A673 (cell line): ENCODE measurements at regions not wholly inside any gene's neighbourhood (a gene's known extent, or its start where the extent isn't known, plus 50 kb on each side); places are given as distances from the start of the nearest gene placed in this dataset.

Experiments used
- BruUV-seq: library from RNA; stranded (reverse); fragments of 400-500 nt; replicated peaks from 2 replicates; lab custom pipeline; 2021; lab: Mats Ljungman, UMichigan
- CTCF ChIA-PET: fragments of 300-600 bp; sonication (Branson Sonifier 250); formaldehyde crosslinking; loops from one replicate; lab custom pipeline; 2022; ENCODE audit warnings: antibody characterized with exemption; lab: Charles Lee
- POLR2A ChIA-PET: fragments of 300-600 bp; sonication (Branson Sonifier 250); formaldehyde crosslinking; loops from one replicate; lab custom pipeline; 2022; ENCODE audit warnings: antibody characterized with exemption; ENCODE audit not compliant: low non-redundant PET; lab: Charles Lee
- DNase-seq: peaks from one replicate; pipeline ENCODE4 v3.0.0-alpha.2; 2015; ENCODE audit warnings: low spot score
- H3K27ac ChIP-seq: fragments of 200-600 bp; sonication (generic); 2 replicates; pipeline ENCODE4 v1.5.1; 2016; ENCODE audit warnings: mixed run types, low read depth, mild to moderate bottlenecking, mixed read lengths, antibody characterized with exemption, low read length; ENCODE audit not compliant: poor library complexity, severe bottlenecking
- H3K27me3 ChIP-seq: fragments of 200-600 bp; sonication (generic); replicated peaks from 2 replicates; pipeline ENCODE4 v1.6.1; 2017; ENCODE audit warnings: mixed run types, low read depth, mild to moderate bottlenecking, mixed read lengths, antibody characterized with exemption, low read length; ENCODE audit not compliant: insufficient read depth, poor library complexity
- H3K36me3 ChIP-seq: fragments of 200-600 bp; sonication (generic); 2 replicates; pipeline ENCODE4 v1.6.1; 2016; ENCODE audit warnings: mixed run types, mild to moderate bottlenecking, mixed read lengths, antibody characterized with exemption, low read length; ENCODE audit not compliant: insufficient read depth, poor library complexity, severe bottlenecking
- H3K4me1 ChIP-seq: fragments of 200-600 bp; sonication (generic); 2 replicates; pipeline ENCODE4 v1.6.1; 2017; ENCODE audit warnings: mixed run types, mild to moderate bottlenecking, mixed read lengths, antibody characterized with exemption, low read length; ENCODE audit not compliant: insufficient read depth, poor library complexity, severe bottlenecking
- H3K4me3 ChIP-seq: fragments of 200-600 bp; sonication (generic); 2 replicates; pipeline ENCODE4 v1.5.1; 2016; ENCODE audit warnings: low read depth, mixed run types, mild to moderate bottlenecking, mixed read lengths, low read length; ENCODE audit not compliant: poor library complexity, severe bottlenecking
- H3K9me3 ChIP-seq: fragments of 200-600 bp; sonication (generic); 2 replicates; pipeline ENCODE4 v1.6.1; 2016; ENCODE audit warnings: mixed run types, low read depth, mild to moderate bottlenecking, mixed read lengths, antibody characterized with exemption, low read length; ENCODE audit not compliant: poor library complexity, severe bottlenecking
- CTCF ChIP-seq: fragments of 300-800, 200-600 bp; sonication (generic); conservative IDR thresholded peaks from 2 replicates; pipeline ENCODE4 v1.5.1; 2017; ENCODE audit warnings: low read depth, mild to moderate bottlenecking, antibody characterized with exemption, low read length, moderate library complexity, mixed read lengths
- EZH2 ChIP-seq: fragments of 200-600 bp; sonication (generic); IDR thresholded peaks from 2 replicates; pipeline ENCODE4 v1.6.1; 2017; ENCODE audit warnings: borderline replicate concordance, low read depth, mild to moderate bottlenecking, mixed read lengths, antibody characterized with exemption, low read length; ENCODE audit not compliant: poor library complexity, severe bottlenecking
- intact Hi-C: fragments of 100-400 bp; cut with micrococcal nuclease; formaldehyde crosslinking; loops from one replicate; pipeline ENCODE4 v1.10.0; 2022; ENCODE audit not compliant: unreplicated experiment

DNA sequence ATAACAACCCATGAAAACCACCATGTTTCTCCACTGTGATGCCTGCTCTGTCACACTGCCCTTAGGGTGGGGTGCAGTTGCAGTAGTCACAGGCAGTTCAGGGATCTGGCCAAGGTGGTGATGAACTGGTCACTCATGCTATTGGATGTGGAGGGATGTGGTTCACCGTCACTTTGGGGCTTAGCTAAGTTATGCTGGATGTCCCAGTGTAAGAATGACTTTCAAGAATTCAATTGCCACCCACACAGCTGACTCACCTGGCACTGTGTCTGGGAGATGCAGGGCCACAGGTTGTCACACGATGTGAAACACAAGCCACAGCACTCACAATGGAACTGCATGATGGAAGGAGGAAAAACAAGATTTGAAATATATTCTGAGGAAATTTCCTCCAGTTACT lies 146.1 kb upstream of the CTNNB1 start:
- no peaks in the 10 kb centered on the region for H3K4me1 ChIP-seq
- ChIA-PET CTCF (no interaction called here), POLR2A (no interaction called here)
- TF ChIP-seq CTCF = no peak
- TF ChIP-seq EZH2 = no peak
- no peaks in the 10 kb centered on the region for H3K36me3 ChIP-seq
- no peak overlapping the region for H3K4me3 ChIP-seq
- no peaks in the 10 kb centered on the region for H3K9me3 ChIP-seq
- no peak overlapping the region for H3K27ac ChIP-seq
- no peaks in the 10 kb centered on the region for H3K27me3 ChIP-seq
- no TSS peak for BruUV-seq
- no peak for DNase-seq
- intact Hi-C loops = no loop called here

GRCh38 chr3:41060106-41060505 lies 139.2 kb upstream of the CTNNB1 start:
- Histone ChIP-seq H3K27me3 (no peaks in the 10 kb centered on the region), H3K27ac (no peak overlapping the region), H3K4me1 (no peaks in the 10 kb centered on the region), H3K36me3 (no peaks in the 10 kb centered on the region), H3K9me3 (no peaks in the 10 kb centered on the region), H3K4me3 (no peak overlapping the region)
- TF ChIP-seq CTCF (no peak), EZH2 (no peak)
- BruUV-seq = no TSS peak
- POLR2A ChIA-PET = no interaction called here
- intact Hi-C loops = no loop called here
- no peak for DNase-seq
- CTCF ChIA-PET = no interaction called here

- no peaks in the 10 kb centered on the region for H3K36me3 ChIP-seq
- CTCF ChIA-PET = no interaction called here
- BruUV-seq = no TSS peak
- no peak overlapping the region for H3K4me3 ChIP-seq
- no peaks in the 10 kb centered on the region for H3K9me3 ChIP-seq
- TF ChIP-seq CTCF (no peak), EZH2 (no peak)
- no peak for DNase-seq
- POLR2A ChIA-PET = no interaction called here
- intact Hi-C loops = no loop called here
- H3K27ac ChIP-seq = no peak overlapping the region
- H3K27me3 ChIP-seq = no peaks in the 10 kb centered on the region
- H3K4me1 ChIP-seq = no peaks in the 10 kb centered on the region
These were observed 135.2 kb upstream of the CTNNB1 start for GRCh38 chr3:41064070-41064469.
